IMR-90 (cell line): ENCODE measurements at regions not wholly inside any gene's neighbourhood (a gene's known extent, or its start where the extent isn't known, plus 50 kb on each side); places are given as distances from the start of the nearest gene placed in this dataset.

Experiments
- ATAC-seq: fragments of 200-7000 bp; cut with Tn5 transposase; 2 replicates; pipeline ENCODE4 v1.9.1; 2020; ENCODE audit warnings: low read depth, mild to moderate bottlenecking, moderate library complexity
- BruUV-seq: library from RNA; stranded (reverse); fragments of 400-500 nt; replicated peaks from 2 replicates; lab custom pipeline; 2021; lab: Mats Ljungman, UMichigan
- CTCF ChIA-PET: fragments of 300-600 bp; formaldehyde crosslinking; extraction: SDS; loops from one replicate; lab custom pipeline; 2021; ENCODE audit warnings: antibody characterized with exemption; lab: Yijun Ruan, JAX
- POLR2A ChIA-PET: fragments of 300-600 bp; sonication (Branson Sonifier 250); formaldehyde crosslinking; loops from one replicate; lab custom pipeline; 2022; ENCODE audit warnings: antibody characterized with exemption; ENCODE audit not compliant: unreplicated experiment; lab: Charles Lee
- DNase-seq: peaks from one replicate; pipeline ENCODE4 v3.0.0; 2013
- H2AFZ ChIP-seq: replicated peaks from 2 replicates; pipeline ENCODE3; 2013; ENCODE audit warnings: low read length, mild to moderate bottlenecking; ENCODE audit not compliant: poor library complexity
- H2AK5ac ChIP-seq: 2 replicates; pipeline ENCODE4 v1.6.1; 2013; ENCODE audit warnings: low read depth, low read length, inconsistent platforms
- H2AK9ac ChIP-seq: replicated peaks from 2 replicates; pipeline ENCODE3; 2013; ENCODE audit warnings: mild to moderate bottlenecking, low read depth, low read length, moderate library complexity; ENCODE audit not compliant: poor library complexity
- H2BK120ac ChIP-seq: 2 replicates; pipeline ENCODE4 v1.6.1; 2013; ENCODE audit warnings: low read depth, low read length, inconsistent platforms
- H2BK15ac ChIP-seq: 3 replicates; pipeline ENCODE4 v1.6.1; 2013; ENCODE audit warnings: low read depth, low read length, inconsistent platforms
- H2BK20ac ChIP-seq: 2 replicates; pipeline ENCODE4 v1.6.1; 2013; ENCODE audit warnings: low read depth, mild to moderate bottlenecking, inconsistent platforms, low read length, moderate library complexity
- H2BK5ac ChIP-seq: 2 replicates; pipeline ENCODE4 v1.6.1; 2013; ENCODE audit warnings: mild to moderate bottlenecking, low read depth, low read length, inconsistent platforms; ENCODE audit not compliant: poor library complexity, severe bottlenecking
- H3K14ac ChIP-seq: replicated peaks from 2 replicates; pipeline ENCODE4 v1.6.1; 2013; ENCODE audit warnings: low read depth, low read length, inconsistent platforms
- H3K18ac ChIP-seq: 2 replicates; pipeline ENCODE4 v1.6.1; 2013; ENCODE audit warnings: low read depth, low read length, control low read depth
- H3K23ac ChIP-seq: 2 replicates; pipeline ENCODE4 v1.6.1; 2013; ENCODE audit warnings: low read depth, low read length, inconsistent platforms
- H3K27ac ChIP-seq: 2 replicates; pipeline ENCODE4 v1.5.1; 2013; ENCODE audit warnings: mild to moderate bottlenecking, control low read depth, low read length; ENCODE audit not compliant: insufficient read depth
- H3K27me3 ChIP-seq: 2 replicates; pipeline ENCODE4 v1.6.1; 2013; ENCODE audit warnings: low read length; ENCODE audit not compliant: control insufficient read depth, insufficient read depth
- H3K36me3 ChIP-seq: 2 replicates; pipeline ENCODE4 v1.6.1; 2013; ENCODE audit warnings: low read length, mixed read lengths; ENCODE audit not compliant: control insufficient read depth, insufficient read depth
- H3K4ac ChIP-seq: 2 replicates; pipeline ENCODE4 v1.6.1; 2013; ENCODE audit warnings: low read depth, low read length, inconsistent platforms
- H3K4me1 ChIP-seq: 2 replicates; pipeline ENCODE4 v1.6.1; 2013; ENCODE audit warnings: low read length, mixed read lengths; ENCODE audit not compliant: control insufficient read depth, insufficient read depth
- H3K4me2 ChIP-seq: 2 replicates; pipeline ENCODE4 v1.6.1; 2013; ENCODE audit warnings: low read depth, mild to moderate bottlenecking, control low read depth, low read length, moderate library complexity
- H3K4me3 ChIP-seq: 2 replicates; pipeline ENCODE4 v1.5.1; 2013; ENCODE audit warnings: low read depth, mild to moderate bottlenecking, control low read depth, low read length, moderate library complexity; ENCODE audit not compliant: insufficient read depth
- H3K56ac ChIP-seq: 2 replicates; pipeline ENCODE4 v1.6.1; 2013; ENCODE audit warnings: low read length, inconsistent platforms; ENCODE audit not compliant: insufficient read depth; ENCODE audit errors: extremely low read depth
- H3K79me1 ChIP-seq, 2 experiments: 2 replicates each; pipeline ENCODE4 v1.6.1; 2013; ENCODE audit warnings: low read length in 2 of 2, inconsistent platforms in 1 of 2, low read depth in 1 of 2
- H3K9ac ChIP-seq: 2 replicates; pipeline ENCODE4 v1.6.1; 2013; ENCODE audit warnings: low read depth, low read length, control low read depth
- H3K9me1 ChIP-seq: 2 replicates; pipeline ENCODE4 v1.6.1; 2013; ENCODE audit warnings: low read length, inconsistent platforms; ENCODE audit not compliant: insufficient read depth
- H3K9me3 ChIP-seq: 2 replicates; pipeline ENCODE4 v1.6.1; 2013; ENCODE audit warnings: low read length; ENCODE audit not compliant: control insufficient read depth, insufficient read depth
- H4K20me1 ChIP-seq: 2 replicates; pipeline ENCODE4 v1.6.1; 2013; ENCODE audit warnings: low read length, inconsistent platforms; ENCODE audit not compliant: insufficient read depth
- H4K5ac ChIP-seq: 2 replicates; pipeline ENCODE4 v1.6.1; 2013; ENCODE audit warnings: mild to moderate bottlenecking, low read depth, low read length, control low read depth
- H4K8ac ChIP-seq, 2 experiments: 2 replicates each; pipeline ENCODE4 v1.6.1; 2013; ENCODE audit warnings: low read depth in 2 of 2, low read length in 2 of 2, control low read depth in 1 of 2, inconsistent platforms in 1 of 2
- H4K91ac ChIP-seq: 2 replicates; pipeline ENCODE4 v1.6.1; 2013; ENCODE audit warnings: low read depth, low read length, inconsistent platforms; ENCODE audit not compliant: insufficient read depth
- BHLHE40 ChIP-seq: fragments of 150-350 bp; IDR thresholded peaks from 2 replicates; pipeline ENCODE4 v1.6.1; 2016; ENCODE audit warnings: mild to moderate bottlenecking, low read depth, low read length
- CEBPB ChIP-seq: IDR thresholded peaks from 2 replicates; pipeline ENCODE4 v1.6.1; 2012; ENCODE audit warnings: low read depth, low read length, improper control_type of control experiment
- CHD1 ChIP-seq: IDR thresholded peaks from 2 replicates; pipeline ENCODE4 v1.6.1; 2012; ENCODE audit warnings: low read depth, low read length, improper control_type of control experiment
- CTCF ChIP-seq: conservative IDR thresholded peaks from 2 replicates; pipeline ENCODE4 v1.5.1; 2012; ENCODE audit warnings: mild to moderate bottlenecking, low read depth, low read length, improper control_type of control experiment
- ELK1 ChIP-seq: fragments of 150-350 bp; IDR thresholded peaks from 2 replicates; pipeline ENCODE4 v1.6.1; 2016; ENCODE audit warnings: low read depth, mild to moderate bottlenecking, low read length, moderate library complexity, borderline replicate concordance
- FOS ChIP-seq: fragments of 150-350 bp; IDR thresholded peaks from 2 replicates; pipeline ENCODE4 v1.6.1; 2016; ENCODE audit warnings: low read depth, low read length
- MAFK ChIP-seq: IDR thresholded peaks from 2 replicates; pipeline ENCODE4 v1.6.1; 2012; ENCODE audit warnings: low read depth, low read length, improper control_type of control experiment
- MAZ ChIP-seq: IDR thresholded peaks from 2 replicates; pipeline ENCODE4 v1.6.1; 2012; ENCODE audit warnings: low read depth, mild to moderate bottlenecking, low read length, improper control_type of control experiment, moderate library complexity, borderline replicate concordance
- MXI1 ChIP-seq: IDR thresholded peaks from 2 replicates; pipeline ENCODE4 v1.6.1; 2012; ENCODE audit warnings: low read depth, mild to moderate bottlenecking, low read length, moderate library complexity, borderline replicate concordance
- NFE2L2 ChIP-seq: fragments of 150-350 bp; IDR thresholded peaks from 2 replicates; pipeline ENCODE4 v1.6.1; 2016; ENCODE audit warnings: low read depth, mild to moderate bottlenecking, low read length
- POLR2A ChIP-seq: IDR thresholded peaks from 2 replicates; pipeline ENCODE4 v1.6.1; 2012; ENCODE audit warnings: mild to moderate bottlenecking, low read depth, low read length
- RAD21 ChIP-seq: IDR thresholded peaks from 2 replicates; pipeline ENCODE4 v1.6.1; 2012; ENCODE audit warnings: low read length, improper control_type of control experiment
- RCOR1 ChIP-seq: IDR thresholded peaks from 2 replicates; pipeline ENCODE4 v1.6.1; 2012; ENCODE audit warnings: mild to moderate bottlenecking, low read length, improper control_type of control experiment; ENCODE audit not compliant: insufficient replicate concordance
- RFX5 ChIP-seq: IDR thresholded peaks from 2 replicates; pipeline ENCODE4 v1.8.0; 2012; ENCODE audit warnings: low read depth, mild to moderate bottlenecking, low read length, moderate library complexity
- SMC3 ChIP-seq: fragments of 150-350 bp; IDR thresholded peaks from 2 replicates; pipeline ENCODE4 v1.6.1; 2016; ENCODE audit warnings: low read depth, mild to moderate bottlenecking, antibody characterized with exemption, low read length, moderate library complexity
- USF2 ChIP-seq: fragments of 150-350 bp; IDR thresholded peaks from 2 replicates; pipeline ENCODE4 v1.6.1; 2017; ENCODE audit warnings: mild to moderate bottlenecking, antibody characterized with exemption, low read length, low read depth
- WGBS, 2 experiments: methylation state at CpG; one replicate each; pipeline versions ENCODE4 v1.1.5 to v1.1.7; 2013; ENCODE audit warnings: missing lambda C conversion rate in 2 of 2; ENCODE audit not compliant: insufficient read length in 1 of 2; ENCODE audit errors: extremely low coverage in 2 of 2; 5-methylcytosine and 5-hydroxymethylcytosine counted together
- dilution Hi-C: fragments of 300-500 bp; cut with HindIII; formaldehyde crosslinking; loops from one replicate; pipeline ENCODE4 v1.14.3; 2018; ENCODE audit warnings: low sequenced_read_pairs; ENCODE audit not compliant: unreplicated experiment
- in situ Hi-C: fragments of 300-500 bp; cut with MboI; formaldehyde crosslinking; loops from 3 replicates; pipeline ENCODE4 v1.14.3; 2019; ENCODE audit warnings: low sequenced_read_pairs, inconsistent platforms, mixed read lengths
- intact Hi-C: fragments of 100-400 bp; cut with micrococcal nuclease; formaldehyde crosslinking; loops from 2 replicates; pipeline ENCODE4 v1.10.0; 2022

- Histone ChIP-seq H2AFZ (no peak overlapping the region), H2AK9ac (no peak overlapping the region), H3K18ac (no peak overlapping the region), H2AK5ac (no peak overlapping the region), H3K56ac (no peak overlapping the region), H3K4ac (no peak overlapping the region), H3K9ac (no peak overlapping the region), H3K4me2 (no peak overlapping the region), H4K91ac (no peak overlapping the region), H3K36me3 (no peaks in the 10 kb centered on the region), H3K23ac (no peak overlapping the region), H2BK20ac (no peak overlapping the region), H4K5ac (no peak overlapping the region), H3K4me1 (no peaks in the 10 kb centered on the region), H4K20me1 (no peaks in the 10 kb centered on the region), H3K79me1 (no peaks in the 10 kb centered on the region), H3K14ac (no peak overlapping the region), H2BK120ac (no peak overlapping the region), H3K9me1 (no peaks in the 10 kb centered on the region), H4K8ac (no peak overlapping the region), H3K27ac (no peak overlapping the region), H3K9me3 (peaks cover 7% of the 10 kb centered on the region), H3K27me3 (no peaks in the 10 kb centered on the region), H2BK15ac (no peak overlapping the region), H2BK5ac (no peak overlapping the region), H3K4me3 (no peak overlapping the region)
- CTCF ChIA-PET, result no interaction called here
- POLR2A ChIA-PET, result no interaction called here
- ATAC-seq (no peak), DNase-seq (no peak)
- in situ Hi-C loops (no loop called here), dilution Hi-C loops (no loop called here), intact Hi-C loops (no loop called here)
- no CpG with 5 or more reads among the region's 2 CpGs for WGBS, 2 experiments
- TF ChIP-seq ELK1 (no peak), RCOR1 (no peak), CTCF (no peak), USF2 (no peak), MXI1 (no peak), SMC3 (no peak), CEBPB (no peak), FOS (no peak), POLR2A (no peak), BHLHE40 (no peak), NFE2L2 (no peak), CHD1 (no peak), MAFK (no peak), RFX5 (no peak), MAZ (no peak), RAD21 (no peak)
- no TSS peak for BruUV-seq
These were observed 232.6 kb downstream of the SI start for GRCh38 chr3:164845739-164846138.
